ENCODE measurements at regions not wholly inside any gene's neighbourhood (a gene's known extent, or its start where the extent isn't known, plus 50 kb on each side); places are given as distances from the start of the nearest gene placed in this dataset.

DNA sequence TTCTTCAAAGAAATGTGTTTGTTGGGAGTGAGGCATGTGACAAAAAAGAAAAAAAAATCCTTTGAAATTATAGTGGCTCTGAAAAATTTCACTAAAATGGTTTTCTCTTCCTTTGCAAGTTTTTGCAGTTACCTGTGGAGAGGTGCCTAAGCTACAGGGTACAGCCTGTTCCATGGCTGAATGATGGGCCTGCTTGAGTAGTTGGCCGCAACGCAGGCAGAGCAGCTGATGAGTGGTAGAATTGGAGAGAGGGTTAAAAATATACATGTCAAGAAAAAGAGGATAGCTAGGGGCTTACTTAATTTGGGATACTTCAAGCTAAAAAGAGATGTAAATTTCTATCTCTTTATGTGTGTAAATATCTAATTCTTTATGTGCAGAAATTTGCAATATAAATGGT is 629.1 kb upstream of the SLC10A2 start:
- Histone ChIP-seq H3F3A (ENCODE audit: control insufficient read depth, insufficient read depth) (no peaks in the 10 kb centered on the region), H3K9me3 (ENCODE audit: control insufficient read depth, insufficient read depth, low read length) (no peaks in the 10 kb centered on the region), H3K27me3 (ENCODE audit: control insufficient read depth, low read length) (no peaks in the 10 kb centered on the region), H3K4me2 (ENCODE audit: low read length) (no peak overlapping the region), H3K4me3 (ENCODE audit: low read length) (no peak overlapping the region), H3K9me2 (replicated peaks; ENCODE audit: control insufficient read depth, low read length) (no peaks in the 10 kb centered on the region), H3K36me3 (ENCODE audit: control insufficient read depth, low read length) (no peaks in the 10 kb centered on the region), H3K4me1 (ENCODE audit: control insufficient read depth, low read length) (no peaks in the 10 kb centered on the region), H3K79me2 (ENCODE audit: control insufficient read depth, low read length) (no peaks in the 10 kb centered on the region), H3K27ac (ENCODE audit: low read depth, low read length) (no peak overlapping the region), H4K20me1 (ENCODE audit: control insufficient read depth, insufficient read depth, low read depth, low read length) (no peaks in the 10 kb centered on the region)
- TF ChIP-seq EZH2phosphoT487 (IDR thresholded peaks at IDR 0.05; ENCODE audit: borderline replicate concordance, low read length), result no peak
- TF ChIP-seq, protein P1, sequence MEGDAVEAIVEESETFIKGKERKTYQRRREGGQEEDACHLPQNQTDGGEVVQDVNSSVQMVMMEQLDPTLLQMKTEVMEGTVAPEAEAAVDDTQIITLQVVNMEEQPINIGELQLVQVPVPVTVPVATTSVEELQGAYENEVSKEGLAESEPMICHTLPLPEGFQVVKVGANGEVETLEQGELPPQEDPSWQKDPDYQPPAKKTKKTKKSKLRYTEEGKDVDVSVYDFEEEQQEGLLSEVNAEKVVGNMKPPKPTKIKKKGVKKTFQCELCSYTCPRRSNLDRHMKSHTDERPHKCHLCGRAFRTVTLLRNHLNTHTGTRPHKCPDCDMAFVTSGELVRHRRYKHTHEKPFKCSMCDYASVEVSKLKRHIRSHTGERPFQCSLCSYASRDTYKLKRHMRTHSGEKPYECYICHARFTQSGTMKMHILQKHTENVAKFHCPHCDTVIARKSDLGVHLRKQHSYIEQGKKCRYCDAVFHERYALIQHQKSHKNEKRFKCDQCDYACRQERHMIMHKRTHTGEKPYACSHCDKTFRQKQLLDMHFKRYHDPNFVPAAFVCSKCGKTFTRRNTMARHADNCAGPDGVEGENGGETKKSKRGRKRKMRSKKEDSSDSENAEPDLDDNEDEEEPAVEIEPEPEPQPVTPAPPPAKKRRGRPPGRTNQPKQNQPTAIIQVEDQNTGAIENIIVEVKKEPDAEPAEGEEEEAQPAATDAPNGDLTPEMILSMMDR (IDR thresholded peaks at IDR 0.05; ENCODE audit: low read depth, low read length, poor library complexity, severe bottlenecking), result no peak

DNA sequence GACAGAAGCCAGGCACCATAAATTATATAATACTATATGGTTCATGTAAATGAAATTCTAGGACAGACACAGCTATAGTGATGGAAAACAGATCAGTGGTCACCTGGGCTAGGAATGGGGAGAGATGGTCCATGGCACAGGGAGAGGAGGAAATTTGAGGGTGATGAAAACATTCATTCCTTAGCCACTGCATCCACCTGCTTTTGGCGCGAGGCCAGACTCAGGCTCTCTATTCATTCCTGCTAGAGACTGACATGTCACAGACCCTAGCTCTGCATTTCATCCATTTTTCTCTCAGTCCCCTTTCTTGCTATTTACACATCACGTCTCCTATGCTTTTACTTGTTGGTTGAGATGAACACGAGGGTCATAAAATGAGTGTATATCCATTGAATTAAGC is 628.3 kb upstream of the SLC10A2 start:
- no peaks in the 10 kb centered on the region for H3K9me3 ChIP-seq (ENCODE audit: control insufficient read depth, insufficient read depth, low read length)
- no peaks in the 10 kb centered on the region for H3F3A ChIP-seq (ENCODE audit: control insufficient read depth, insufficient read depth)
- H3K79me2 ChIP-seq (ENCODE audit: control insufficient read depth, low read length), result no peaks in the 10 kb centered on the region
- no peak overlapping the region for H3K27ac ChIP-seq (ENCODE audit: low read depth, low read length)
- no peak overlapping the region for H3K4me3 ChIP-seq (ENCODE audit: low read length)
- H3K4me1 ChIP-seq (ENCODE audit: control insufficient read depth, low read length), result no peaks in the 10 kb centered on the region
- no peak overlapping the region for H3K4me2 ChIP-seq (ENCODE audit: low read length)
- no peaks in the 10 kb centered on the region for H4K20me1 ChIP-seq (ENCODE audit: control insufficient read depth, insufficient read depth, low read depth, low read length)
- H3K27me3 ChIP-seq (ENCODE audit: control insufficient read depth, low read length), result no peaks in the 10 kb centered on the region
- TF ChIP-seq, protein P1 (IDR thresholded peaks at IDR 0.05; ENCODE audit: low read depth, low read length, poor library complexity, severe bottlenecking), result no peak
- no peak for TF ChIP-seq EZH2phosphoT487 (IDR thresholded peaks at IDR 0.05; ENCODE audit: borderline replicate concordance, low read length)
- H3K9me2 ChIP-seq (replicated peaks; ENCODE audit: control insufficient read depth, low read length), result no peaks in the 10 kb centered on the region
- no peaks in the 10 kb centered on the region for H3K36me3 ChIP-seq (ENCODE audit: control insufficient read depth, low read length)

DNA sequence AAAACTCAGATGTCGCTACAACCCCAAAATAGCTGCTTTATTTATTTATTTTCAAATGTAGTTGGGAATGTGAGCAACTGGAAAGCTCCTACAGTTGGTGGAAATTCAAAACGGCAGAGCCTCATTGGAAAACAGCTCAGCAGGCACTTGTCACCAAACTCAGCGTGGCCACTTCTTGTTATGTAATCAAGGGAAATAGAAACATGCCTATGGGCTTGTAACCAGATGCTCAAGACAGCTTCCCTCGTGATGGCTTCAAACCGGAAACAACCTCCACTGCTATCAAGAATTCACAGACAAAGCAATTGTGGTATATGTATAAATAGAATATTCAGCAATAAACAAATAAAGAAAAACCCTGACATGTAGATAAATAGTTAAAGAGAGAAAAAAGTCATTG is 627.8 kb upstream of the SLC10A2 start:
- no peaks in the 10 kb centered on the region for H3K4me1 ChIP-seq (ENCODE audit: control insufficient read depth, low read length)
- H3K27me3 ChIP-seq (ENCODE audit: control insufficient read depth, low read length), result no peaks in the 10 kb centered on the region
- no peaks in the 10 kb centered on the region for H3K36me3 ChIP-seq (ENCODE audit: control insufficient read depth, low read length)
- H4K20me1 ChIP-seq (ENCODE audit: control insufficient read depth, insufficient read depth, low read depth, low read length), result no peaks in the 10 kb centered on the region
- TF ChIP-seq, protein P1 (IDR thresholded peaks at IDR 0.05; ENCODE audit: low read depth, low read length, poor library complexity, severe bottlenecking), result no peak
- no peak for TF ChIP-seq EZH2phosphoT487 (IDR thresholded peaks at IDR 0.05; ENCODE audit: borderline replicate concordance, low read length)
- no peak overlapping the region for H3K27ac ChIP-seq (ENCODE audit: low read depth, low read length)
- H3K4me3 ChIP-seq (ENCODE audit: low read length), result no peak overlapping the region
- H3K79me2 ChIP-seq (ENCODE audit: control insufficient read depth, low read length), result no peaks in the 10 kb centered on the region
- no peaks in the 10 kb centered on the region for H3K9me3 ChIP-seq (ENCODE audit: control insufficient read depth, insufficient read depth, low read length)
- no peak overlapping the region for H3K4me2 ChIP-seq (ENCODE audit: low read length)
- H3K9me2 ChIP-seq (replicated peaks; ENCODE audit: control insufficient read depth, low read length), result no peaks in the 10 kb centered on the region
- H3F3A ChIP-seq (ENCODE audit: control insufficient read depth, insufficient read depth), result no peaks in the 10 kb centered on the region

DNA sequence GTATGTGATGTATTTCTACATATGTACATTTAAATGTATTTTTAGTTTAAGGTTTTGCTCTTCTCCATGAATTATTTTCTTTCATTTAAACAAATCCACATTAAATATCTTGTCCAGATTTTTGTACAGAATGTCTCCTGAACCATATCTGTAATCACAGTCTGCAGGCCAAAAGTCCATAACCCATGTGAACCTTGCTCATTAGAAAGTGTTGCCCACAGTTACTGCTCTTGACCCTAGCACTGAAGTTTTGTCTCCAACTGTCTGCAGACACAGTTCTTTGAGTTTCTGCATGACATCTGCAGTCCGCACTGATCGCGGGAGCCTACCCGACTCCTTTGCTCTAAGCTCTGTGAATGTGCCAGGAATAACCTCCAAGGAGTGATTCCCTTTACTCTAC is 626.2 kb upstream of the SLC10A2 start:
- no peaks in the 10 kb centered on the region for H3K9me2 ChIP-seq (replicated peaks; ENCODE audit: control insufficient read depth, low read length)
- no peak for TF ChIP-seq EZH2phosphoT487 (IDR thresholded peaks at IDR 0.05; ENCODE audit: borderline replicate concordance, low read length)
- TF ChIP-seq, protein P1 (IDR thresholded peaks at IDR 0.05; ENCODE audit: low read depth, low read length, poor library complexity, severe bottlenecking), result no peak
- no peaks in the 10 kb centered on the region for H4K20me1 ChIP-seq (ENCODE audit: control insufficient read depth, insufficient read depth, low read depth, low read length)
- H3K9me3 ChIP-seq (ENCODE audit: control insufficient read depth, insufficient read depth, low read length), result no peaks in the 10 kb centered on the region
- H3K27ac ChIP-seq (ENCODE audit: low read depth, low read length), result no peak overlapping the region
- no peaks in the 10 kb centered on the region for H3K4me1 ChIP-seq (ENCODE audit: control insufficient read depth, low read length)
- no peaks in the 10 kb centered on the region for H3K27me3 ChIP-seq (ENCODE audit: control insufficient read depth, low read length)
- no peaks in the 10 kb centered on the region for H3K79me2 ChIP-seq (ENCODE audit: control insufficient read depth, low read length)
- H3K4me3 ChIP-seq (ENCODE audit: low read length), result no peak overlapping the region
- no peaks in the 10 kb centered on the region for H3K36me3 ChIP-seq (ENCODE audit: control insufficient read depth, low read length)
- H3F3A ChIP-seq (ENCODE audit: control insufficient read depth, insufficient read depth), result no peaks in the 10 kb centered on the region
- no peak overlapping the region for H3K4me2 ChIP-seq (ENCODE audit: low read length)
